GM10847 (cell line): ENCODE measurements at regions not wholly inside any gene's neighbourhood (a gene's known extent, or its start where the extent isn't known, plus 50 kb on each side); places are given as distances from the start of the nearest gene placed in this dataset.
A peak's percentile ranks its signal among the peaks of the same experiment; 100 is the strongest.

ENCODE experiments used
- POLR2A ChIP-seq: IDR thresholded peaks from 2 replicates; pipeline ENCODE4 v1.6.1; 2011; ENCODE audit not compliant: insufficient read length; ENCODE audit errors: extremely low read depth

DNA sequence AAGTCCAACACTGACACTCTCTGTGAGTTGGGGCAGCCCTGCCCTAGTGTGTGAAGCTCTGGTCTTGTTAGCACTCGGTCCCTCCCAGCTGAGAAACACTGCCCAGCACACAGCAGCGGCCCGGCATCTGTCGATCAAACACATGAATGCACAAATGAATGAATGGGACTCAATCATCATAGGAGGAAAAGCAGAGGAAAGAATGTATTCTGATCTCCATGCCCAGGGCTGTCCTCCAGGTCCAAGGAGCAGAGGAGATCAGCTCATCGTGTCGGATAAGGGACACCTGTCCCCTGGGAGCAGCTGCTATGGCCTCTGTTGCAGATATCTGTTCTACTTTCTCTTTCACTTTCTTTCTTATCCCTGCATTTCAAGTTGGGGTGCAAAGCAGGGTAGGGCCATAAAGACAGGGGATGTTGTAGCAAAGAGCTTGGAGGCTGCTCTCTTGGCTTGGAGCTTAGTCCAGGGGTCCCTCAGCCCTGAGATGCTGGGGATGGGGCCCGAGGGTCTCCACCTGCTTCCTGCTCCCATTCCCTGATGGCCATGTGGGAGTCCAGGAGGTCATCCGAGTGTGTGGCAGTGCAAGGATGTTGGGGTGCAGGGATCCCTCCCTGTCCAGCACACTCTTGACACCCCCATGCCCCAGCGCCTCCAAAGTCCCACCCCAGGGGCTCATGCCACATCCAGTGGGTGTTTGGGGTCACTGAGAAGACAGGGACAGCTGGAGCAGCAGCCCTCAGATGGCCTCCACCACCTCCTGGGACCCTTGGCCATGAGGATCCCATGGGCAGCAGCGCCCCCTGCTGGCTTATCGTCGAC is 88.2 kb downstream of the IRF8 start:
- no peak for TF ChIP-seq POLR2A

DNA sequence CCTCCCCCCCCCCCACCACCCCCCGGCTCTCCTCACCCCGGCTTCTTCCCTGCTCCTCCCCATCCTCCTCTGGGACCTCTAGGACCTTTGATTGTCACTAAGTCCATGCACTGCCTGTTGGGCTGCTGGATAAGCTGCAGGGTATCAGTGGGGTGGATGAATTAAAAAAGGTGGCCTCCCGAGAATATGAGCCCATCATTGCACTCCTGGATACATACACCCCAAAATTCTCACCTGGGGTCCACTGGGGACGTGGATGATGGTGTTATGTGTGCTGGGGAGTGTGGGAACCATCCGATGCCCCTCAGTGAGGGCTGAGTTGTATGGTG is 88.8 kb downstream of the IRF8 start:
- no peak for TF ChIP-seq POLR2A

DNA sequence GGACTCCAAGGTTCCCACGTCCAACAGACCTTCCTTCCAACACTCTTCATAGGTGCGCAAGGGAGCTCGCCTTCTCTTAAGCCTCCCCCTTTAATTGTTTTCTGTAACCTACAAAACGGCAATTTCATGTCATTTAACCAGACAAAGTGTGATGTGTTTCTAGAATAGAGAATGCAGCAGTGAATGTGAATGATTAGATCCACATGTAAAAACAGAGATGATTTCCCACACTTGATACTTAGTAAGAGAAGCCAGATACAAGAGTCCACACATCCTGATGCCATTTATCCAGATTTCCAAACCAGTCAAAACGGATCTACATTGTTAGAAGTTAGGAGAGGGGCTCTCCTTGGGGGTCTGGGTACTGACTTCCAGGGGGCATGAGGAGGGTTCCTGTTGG is 89.3 kb downstream of the IRF8 start:
- TF ChIP-seq POLR2A, result no peak

DNA sequence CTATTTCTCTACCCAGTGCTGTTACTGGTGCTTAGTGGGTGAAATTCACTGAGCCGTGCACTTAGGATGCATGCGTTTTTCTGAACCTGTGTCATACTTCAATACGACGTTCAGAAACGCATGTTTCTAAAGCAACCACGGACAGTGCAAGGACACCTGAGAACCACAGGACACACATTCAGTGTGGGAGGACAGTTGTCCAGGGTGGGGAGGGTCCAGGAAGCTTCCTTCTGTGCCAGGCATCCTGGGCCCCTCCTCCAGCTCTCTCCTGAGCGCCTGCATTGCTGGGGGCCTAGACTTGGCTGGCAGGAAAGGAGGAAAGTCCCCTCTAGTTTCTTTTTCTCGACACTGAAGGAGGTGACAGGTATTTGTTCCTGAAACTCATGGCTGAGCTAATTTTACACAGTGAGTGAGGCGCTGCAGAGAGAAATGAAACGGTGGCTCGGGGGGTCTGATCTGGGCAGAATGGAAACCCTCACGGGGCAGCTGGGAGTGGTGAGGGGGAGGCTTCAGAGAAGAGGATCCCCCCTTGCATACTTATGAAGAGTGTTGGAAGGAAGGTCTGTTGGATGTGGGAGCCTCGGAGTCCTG is 89.9 kb downstream of the IRF8 start:
- TF ChIP-seq POLR2A, result no peak

DNA sequence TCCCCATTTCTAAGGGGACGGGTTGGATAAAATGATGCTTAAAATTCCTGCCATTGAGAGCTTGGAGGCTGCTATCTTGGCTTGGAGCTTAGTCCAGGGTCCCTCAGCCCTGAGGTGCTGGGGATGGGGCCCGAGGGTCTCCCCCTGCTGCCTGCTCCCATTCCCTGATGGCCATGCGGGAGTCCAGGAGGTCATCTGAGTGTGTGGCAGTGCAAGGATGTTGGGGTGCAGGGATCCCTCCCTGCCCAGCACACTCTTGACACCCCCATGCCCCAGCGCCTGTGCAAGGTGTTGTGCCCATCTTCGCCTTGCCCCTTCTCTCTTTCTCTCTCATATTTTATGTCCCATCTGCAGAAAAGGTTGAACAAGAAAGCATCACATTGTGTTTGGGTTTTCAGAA is 90.4 kb downstream of the IRF8 start:
- TF ChIP-seq POLR2A, result no peak

DNA sequence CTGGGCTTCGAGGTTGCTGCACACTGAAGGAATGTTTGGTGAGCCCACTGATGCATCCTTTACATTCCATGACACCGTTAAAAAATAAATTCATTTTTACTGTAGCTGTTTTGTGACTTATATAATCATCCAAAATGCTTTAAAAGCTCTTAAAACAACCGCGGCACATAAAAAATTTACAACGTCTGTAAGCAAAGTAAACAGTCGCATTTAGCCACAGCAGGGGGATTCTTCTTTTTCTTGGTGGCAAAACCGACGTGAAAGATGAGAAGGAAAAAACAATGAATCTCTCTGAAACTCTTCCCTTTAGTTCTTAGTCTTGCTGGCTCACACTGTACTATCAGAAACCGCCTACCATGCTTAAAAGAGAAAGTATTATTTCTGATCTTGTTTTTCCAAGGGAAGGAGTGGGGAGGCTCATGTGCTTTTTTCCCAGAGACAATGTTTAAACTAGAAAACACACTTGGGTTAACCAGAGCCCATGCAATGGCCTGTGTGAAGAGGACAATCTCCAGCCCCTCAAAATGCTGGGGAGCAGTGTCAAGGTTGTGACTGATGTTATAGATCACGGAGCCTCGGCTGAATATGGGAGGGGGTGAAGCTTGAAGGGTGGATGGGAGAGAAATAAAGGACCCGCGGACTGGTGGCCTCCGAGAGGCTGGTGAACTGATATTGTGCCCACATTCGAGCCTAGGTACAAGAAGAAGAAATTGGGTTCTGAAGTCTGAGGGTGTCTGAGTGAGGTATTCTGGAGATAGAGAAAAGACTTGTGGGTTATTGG is 91.1 kb downstream of the IRF8 start:
- TF ChIP-seq POLR2A, result no peak

DNA sequence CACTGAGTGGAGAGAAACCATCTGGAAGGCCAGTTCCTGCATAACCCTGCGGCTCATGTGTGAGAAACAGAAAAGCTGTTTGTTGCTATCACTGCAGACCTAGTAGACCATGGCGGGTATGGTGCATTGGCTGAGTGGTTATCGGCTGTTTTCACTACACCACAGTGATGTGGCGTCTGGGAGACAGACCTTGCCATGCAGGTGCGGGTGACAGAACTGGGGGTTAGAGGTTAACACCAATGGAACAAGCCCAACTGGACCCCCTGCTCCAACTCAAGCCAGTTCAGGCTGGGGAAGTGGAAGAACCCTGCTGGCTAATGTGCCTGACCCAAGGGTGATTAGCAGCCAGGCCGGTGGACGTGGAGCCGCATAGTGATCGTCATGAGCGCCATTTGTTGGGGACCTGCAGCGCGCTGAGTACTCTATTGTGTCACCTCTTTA is 91.9 kb downstream of the IRF8 start:
- no peak for TF ChIP-seq POLR2A

DNA sequence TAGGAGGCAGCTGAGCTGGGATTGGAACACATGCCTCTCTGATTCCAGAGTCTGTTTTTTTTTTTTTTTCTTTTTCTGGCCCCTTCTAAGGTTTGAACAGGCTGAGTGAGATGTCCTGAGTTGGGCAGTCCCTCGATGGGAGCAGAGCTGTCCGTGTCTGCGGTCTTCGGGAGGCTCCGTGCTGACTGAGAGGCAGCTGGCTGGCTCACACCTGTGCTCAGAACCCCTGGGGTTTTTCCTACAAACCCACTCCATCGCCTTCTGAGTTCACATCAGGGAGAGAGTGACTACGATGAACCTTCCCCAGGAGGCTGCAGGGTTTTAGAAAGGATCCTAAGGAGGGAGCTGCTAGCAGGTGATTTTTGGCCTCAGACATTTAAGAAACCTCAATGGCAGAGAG is 92.5 kb downstream of the IRF8 start:
- TF ChIP-seq POLR2A, result no peak

DNA sequence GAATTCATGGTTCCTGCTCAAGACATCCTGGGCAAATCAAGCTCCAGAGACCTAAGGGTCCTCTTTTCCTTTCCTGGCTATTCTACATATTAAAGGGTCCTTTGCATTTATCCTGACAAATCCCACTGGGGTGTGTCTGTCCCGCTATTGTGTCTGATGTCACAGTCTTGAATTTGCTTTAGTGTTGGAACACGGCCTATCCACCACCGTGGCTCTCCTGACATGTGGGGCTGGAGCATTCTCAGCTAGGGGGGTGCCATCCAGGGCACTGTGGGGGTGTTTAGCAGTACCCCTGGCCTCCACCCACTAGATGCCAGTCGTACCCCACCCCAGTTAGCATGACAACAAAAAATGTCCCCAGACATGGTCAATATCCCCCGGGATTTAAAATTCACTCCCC is 92.9 kb downstream of the IRF8 start:
- TF ChIP-seq POLR2A, result no peak

DNA sequence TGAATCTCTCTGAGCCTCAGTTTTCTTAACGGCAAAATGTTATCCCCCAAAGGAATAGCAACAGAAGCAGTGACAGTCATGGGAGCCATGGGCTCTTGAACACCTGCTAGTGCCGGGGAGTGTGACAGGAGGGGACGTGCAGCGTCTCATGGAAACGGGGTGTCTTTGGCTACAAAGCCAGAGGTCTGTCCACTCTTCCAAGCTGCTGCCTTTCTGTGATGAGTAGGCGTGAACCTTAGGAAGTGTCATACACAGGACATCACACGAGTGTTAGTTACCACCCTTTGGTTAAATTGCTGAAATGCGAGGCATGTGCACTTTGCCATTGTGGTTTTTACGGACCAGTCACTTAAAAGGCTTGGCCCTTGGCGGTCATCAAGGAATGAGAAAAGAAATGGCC is 93.4 kb downstream of the IRF8 start:
- no peak for TF ChIP-seq POLR2A

DNA sequence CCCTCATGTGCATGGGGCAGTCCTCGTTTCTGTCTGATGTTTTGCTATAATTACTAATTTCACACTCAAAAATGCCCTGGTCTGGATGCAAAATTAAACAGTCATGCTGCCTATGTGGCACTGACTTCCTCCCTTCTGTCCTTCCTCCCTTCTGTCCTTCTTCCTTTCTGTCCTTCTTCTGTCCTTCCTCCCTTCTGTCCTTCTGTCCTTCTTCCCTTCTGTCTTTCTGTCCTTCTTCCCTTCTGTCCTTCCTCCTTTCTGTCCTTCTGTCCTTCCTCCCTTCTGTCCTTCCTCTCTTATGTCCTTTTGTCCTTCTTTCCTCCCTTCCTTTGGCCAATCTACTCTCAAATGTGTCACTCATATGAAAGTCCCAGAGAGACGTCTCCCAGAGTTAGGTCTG is 93.8 kb downstream of the IRF8 start:
- TF ChIP-seq POLR2A, result no peak

DNA sequence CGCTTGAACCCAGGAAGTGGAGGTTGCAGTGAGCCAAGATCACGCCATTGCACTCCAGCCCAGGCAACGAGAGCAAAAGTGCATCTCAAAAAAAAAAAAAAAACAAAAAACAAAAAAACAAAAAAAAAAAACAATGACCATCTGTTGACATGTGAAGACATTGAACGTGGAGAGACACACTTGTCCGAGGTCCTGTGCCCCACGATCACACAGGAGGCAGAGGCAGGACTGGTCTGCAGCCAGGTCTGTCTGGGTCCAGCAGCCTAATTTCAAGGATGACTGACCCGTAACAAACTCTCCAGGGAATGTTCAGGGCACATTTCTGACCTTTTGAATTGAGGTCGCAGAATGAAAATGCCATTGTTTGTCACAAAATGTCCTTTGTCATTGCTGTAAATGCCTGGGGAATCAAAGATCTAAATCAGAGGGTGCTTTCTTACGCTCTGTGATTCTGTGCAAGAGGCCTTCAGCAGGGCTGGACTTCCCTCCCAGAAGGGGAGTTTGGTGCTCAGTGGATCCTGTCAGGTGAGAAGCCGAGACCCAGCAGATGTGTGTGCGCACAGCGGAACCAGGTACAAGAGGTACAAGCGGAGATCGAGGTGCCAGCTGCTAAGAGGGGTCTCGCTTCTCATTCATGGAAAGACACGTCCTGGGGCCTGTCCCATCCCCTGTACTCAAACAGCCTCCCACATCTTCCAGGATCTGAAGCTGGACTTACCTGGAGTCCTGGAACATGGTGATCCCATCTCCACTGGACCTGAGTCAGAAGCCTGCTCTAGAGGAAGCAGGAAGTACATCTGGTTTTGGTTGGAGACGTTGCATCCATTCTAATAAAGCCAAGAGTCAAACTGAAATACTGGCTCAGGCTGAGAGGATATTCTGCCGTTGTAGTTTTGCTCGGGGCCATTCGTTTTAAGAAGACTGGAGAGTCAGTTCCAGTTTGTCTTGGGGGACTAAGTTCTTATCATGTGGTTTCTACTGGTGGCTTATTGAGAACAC is 95.8 kb downstream of the IRF8 start:
- TF ChIP-seq POLR2A, result no peak

DNA sequence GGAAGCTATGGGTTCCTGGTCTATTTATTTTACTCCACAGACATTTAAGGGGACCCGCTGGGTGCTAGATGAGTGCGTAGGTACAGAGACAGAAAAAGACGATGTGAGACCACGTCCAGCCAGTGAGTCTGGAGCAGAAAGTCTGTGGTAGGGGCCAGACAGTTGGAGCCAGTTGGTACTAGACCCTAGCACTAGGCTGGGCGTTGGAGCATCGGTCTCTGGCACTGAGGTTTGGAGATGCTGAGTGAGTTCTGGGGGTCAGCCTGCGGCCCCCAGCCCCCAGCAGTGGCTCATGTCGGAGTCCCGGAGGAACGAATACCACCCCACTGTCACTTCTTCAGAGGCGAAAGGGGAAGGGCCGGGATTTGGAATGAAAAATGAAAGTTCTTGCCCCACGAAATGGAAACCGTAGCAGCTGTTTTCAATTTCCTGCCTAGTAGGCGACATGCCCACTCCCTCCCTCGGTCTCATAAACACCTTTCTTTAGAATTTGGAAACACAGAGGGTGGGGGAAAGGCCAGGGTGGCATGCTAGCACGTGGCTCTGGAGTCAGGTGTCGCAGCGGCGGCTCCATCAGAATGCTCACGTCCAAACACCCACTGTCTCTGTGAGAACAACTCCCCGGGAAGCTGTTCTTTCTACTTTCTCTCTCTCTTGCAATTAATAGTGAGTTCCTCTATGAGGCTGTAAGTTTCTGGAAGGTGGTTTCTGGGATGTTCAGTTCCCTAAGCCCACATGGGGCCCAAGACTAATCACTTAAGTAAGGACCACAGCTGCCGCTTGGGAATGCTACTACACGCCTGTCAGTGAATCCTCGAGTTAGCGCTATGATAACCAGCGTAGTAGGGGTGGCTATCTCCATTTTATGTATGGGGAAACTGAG is 96.8 kb downstream of the IRF8 start:
- peak; percentile 29 for TF ChIP-seq POLR2A

DNA sequence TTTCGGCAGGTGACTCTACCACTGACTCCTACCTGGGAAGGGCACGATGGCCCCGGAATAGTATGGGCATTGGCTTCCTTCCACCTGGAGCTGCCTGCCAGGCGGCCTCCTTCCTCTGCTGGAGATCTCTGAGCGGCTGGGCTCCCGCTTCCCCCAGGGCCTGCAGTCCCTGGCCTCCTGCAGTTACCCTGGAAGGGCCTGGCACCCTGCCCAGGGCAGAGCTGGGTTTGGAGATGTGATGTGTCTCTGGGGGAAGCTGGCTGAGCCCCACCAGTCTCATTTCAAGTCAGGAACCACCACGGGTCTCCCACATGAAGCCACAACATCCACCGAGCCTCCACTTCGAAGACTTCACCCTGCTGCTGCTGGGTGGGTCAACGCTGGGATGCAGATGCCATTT is 97.9 kb downstream of the IRF8 start:
- TF ChIP-seq POLR2A, result no peak

DNA sequence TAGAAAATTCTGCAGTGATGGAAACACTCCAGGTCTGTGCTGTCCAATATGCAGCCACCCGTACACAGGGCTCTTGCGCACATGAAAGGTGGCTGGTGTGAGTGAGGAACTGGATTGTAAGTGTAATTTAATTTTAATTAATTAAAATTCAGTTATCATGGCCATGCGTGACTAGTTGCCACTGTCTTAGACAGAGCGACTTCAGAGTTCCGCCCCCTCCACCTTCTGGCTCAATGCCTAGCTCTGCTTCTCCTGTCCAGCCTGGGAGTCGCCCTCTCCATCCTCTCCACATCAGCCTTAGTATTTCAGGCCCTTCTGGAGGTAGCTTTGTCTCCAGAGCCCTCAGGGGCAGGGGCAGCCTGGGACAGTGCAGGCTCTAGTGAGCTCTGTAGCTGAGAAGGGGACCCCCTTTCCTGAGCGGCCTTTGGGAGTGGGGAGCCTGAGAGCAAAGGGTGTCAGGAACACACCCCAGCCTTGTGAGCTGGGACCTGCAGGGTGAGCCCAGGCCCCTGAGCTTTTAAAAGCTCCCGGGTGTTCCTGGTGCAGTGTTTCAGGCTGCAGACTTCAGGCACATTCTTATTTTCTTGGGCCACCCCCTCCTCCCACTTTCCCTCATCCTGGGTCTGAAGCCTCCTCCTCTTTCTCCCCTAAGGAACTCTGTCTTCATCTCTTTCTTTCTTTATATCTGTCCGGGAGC is 99.4 kb downstream of the IRF8 start:
- no peak for TF ChIP-seq POLR2A
